CD4-positive, alpha-beta T cell treated with Interleukin-4 for 4 hours (primary cell): ENCODE measurements at regions not wholly inside any gene's neighbourhood (a gene's known extent, or its start where the extent isn't known, plus 50 kb on each side); places are given as distances from the start of the nearest gene placed in this dataset.

ENCODE experiments used
- DNase-seq: peaks from one replicate; pipeline ENCODE4 v3.0.0-alpha.2; 2020

DNA sequence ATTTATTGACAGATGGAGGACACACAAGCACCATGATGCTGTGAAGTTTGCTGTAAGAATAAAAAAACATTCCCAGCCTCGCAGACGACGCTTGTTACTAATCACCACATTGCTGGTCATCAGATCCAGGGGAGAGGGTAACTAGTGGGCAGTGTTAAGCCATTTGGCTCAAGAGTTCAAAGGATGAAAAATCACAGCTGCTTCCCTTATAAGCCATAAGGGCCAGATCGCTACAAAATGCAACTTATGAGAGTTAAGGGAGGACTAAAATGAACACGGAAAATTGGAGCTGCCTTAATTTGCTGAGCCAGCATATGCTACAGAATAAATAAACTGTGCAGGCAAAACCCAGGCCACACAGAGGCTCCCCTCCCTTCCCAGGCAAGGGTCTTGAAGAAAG, 522.6 kb downstream of the TDRD15 start:
- DNase-seq, result no peak

DNA sequence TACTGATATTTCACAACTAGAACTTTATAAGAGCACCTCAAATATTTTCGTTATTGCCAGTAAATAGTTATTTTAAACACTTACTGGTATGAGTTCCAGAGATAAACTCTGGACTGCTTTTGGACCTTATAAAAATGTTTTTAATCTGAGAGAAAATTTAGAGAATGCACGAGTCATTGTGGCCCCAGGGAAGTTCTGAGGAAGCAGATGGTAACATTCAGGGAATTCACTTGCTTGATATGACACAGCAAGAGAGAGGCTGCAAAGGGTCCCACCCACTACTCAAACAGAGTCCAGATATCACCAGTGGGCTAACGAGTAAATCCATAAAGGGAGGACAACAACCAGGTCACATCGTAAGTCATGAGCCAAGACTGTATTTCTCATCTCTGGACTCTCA, 526.8 kb downstream of the TDRD15 start:
- no peak for DNase-seq

DNA sequence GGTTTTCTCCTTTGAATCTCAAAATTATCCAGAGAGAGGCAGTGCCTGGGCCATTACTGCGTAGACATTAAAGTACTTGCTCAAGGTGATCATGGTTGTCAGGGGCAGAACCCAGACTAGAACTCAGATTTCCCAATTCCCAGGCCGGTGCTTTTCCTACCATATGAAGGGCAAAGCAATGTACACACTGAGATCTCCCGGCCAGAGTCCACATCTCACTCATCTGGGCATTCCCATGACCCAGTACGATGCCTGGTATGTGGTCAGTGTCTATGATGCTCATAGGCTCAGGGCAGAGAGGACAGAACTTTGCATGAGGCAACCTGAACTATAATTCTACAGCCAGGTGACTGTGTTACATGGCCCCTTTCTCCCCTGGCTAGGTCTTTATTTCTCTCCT, 531.4 kb downstream of the TDRD15 start:
- no peak for DNase-seq

DNA sequence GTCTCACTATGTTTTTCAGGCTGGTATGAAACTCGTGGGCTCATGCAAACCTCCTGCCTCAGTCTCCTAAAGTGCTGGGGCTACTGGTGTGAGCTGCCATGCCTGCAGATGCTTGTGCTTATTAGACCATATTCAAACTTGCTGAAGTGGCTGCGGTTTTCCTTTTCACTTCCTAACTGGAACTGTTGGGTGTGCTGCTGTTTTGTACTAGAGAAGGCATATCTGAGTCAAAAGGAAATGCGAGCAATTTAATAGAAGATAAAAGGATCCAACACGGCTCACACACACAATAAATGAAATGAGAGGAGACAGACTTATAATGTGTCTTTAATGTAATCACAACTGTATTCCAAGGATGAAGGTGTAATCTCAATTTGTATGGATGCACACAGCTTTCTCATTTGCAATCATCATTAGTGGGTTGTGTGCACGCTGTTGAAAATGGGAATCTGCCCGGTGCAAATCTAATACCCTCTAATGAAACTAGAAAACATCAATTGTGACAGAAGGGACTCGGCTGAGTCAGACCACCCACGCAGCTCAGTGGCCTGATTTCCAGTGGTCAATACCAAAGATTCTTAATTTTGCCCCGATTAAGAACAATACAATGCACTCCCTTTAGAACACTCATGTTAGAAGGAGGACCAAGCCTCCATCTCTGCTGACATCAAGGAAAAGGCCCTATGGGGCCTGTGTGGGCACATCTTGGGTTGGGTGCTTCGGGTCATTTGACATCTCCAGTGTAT, 532.7 kb downstream of the TDRD15 start:
- no peak for DNase-seq

DNA sequence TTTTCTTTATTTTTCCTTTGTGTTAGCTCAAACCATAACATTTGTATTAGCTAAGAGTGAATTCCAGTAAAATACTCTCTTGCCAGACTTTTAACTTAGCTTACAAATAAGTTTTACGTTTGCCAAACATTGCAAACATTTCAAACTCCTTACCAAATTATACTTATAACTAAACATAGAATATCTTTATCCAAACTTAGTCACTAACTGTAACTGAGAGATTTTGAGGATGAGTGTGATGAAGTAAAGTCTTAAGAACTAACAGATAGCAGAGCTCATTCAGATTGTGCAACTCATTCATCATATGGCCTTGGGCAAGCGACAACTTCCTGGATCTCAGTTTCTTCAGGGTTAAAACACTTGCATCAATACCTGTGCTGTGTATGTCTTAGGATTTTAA, 533.7 kb downstream of the TDRD15 start:
- DNase-seq, result no peak

- no peak for DNase-seq
Observed at GRCh38 chr2:21658269-21658668, 534.5 kb downstream of the TDRD15 start.

DNA sequence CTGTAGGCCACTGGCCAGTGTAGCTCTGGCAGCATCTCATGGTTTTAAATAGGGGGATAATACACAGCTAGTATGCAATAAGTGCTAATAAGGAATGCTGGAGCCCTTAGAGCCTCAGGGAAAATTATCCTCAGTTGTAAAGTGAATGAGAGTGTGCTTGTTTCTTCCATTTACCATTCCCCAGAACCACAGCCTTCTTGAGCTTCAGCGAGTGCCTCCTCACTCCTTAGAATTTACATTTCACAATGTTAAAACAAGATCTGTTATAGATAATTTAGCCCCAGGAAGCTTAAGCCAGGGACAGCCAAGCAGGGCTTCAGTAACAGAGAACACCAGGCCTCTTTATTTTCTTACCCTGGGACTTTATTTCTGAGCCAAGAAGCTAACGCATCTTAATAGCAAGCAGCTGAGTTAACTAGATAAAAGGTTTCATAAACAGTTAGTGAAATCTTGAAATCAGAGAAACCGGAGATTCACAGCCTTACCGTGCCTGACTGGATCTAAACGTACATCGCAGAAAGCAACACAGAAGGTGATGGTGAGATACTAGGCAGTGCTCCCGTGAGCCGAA, 535.2 kb downstream of the TDRD15 start:
- DNase-seq, result no peak

- no peak for DNase-seq
Observed at GRCh38 chr2:21664083-21664482, 540.3 kb downstream of the TDRD15 start.

DNA sequence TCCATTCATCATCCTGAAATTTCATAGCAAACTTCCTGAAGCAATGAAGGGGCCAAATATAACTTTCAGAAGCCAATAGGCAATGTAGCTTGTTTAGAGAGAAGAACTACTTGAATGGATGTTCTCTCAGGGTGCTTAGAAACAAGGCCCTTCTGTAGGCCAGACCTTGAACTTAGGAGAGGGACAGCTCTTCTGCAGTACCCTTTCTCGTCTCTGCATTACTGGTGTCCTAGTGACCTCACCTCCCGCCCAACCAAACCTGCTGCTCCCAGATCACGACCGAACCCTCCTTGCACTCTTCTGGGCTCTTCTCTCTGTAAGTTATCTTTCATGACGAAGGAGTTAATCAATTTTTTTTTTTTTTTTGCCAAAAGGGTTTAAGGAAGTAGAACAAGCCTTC, 543.9 kb downstream of the TDRD15 start:
- no peak for DNase-seq

DNA sequence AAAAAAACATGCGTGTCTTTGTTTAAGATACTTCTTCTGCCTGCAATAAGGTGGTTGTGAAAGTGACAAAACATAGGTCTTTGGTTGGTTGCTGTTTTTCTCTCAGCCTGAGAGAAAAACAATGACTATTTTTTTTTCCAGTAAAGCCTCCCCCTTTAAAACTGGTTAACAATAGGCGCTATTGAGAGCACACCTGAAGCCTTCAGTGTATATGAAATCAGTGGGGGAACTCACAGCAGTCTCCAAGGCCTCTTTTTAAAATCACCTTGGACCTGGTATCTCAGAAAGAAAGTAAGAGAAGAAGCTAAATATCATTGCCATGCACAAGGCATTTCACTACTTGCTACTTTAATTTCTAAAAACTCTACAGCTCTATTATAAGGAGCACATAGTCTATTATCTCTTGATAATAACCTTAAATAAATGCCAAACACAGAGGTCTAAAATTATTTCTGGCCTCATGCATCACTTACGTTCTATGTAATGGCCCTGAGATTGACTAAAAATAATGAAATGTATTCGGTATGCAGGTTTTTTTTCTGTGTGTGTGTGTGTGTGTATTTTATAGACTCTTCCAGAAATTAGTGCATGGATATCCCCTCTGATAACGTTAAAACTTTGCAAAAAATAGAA, 544.4 kb downstream of the TDRD15 start:
- no peak for DNase-seq

DNA sequence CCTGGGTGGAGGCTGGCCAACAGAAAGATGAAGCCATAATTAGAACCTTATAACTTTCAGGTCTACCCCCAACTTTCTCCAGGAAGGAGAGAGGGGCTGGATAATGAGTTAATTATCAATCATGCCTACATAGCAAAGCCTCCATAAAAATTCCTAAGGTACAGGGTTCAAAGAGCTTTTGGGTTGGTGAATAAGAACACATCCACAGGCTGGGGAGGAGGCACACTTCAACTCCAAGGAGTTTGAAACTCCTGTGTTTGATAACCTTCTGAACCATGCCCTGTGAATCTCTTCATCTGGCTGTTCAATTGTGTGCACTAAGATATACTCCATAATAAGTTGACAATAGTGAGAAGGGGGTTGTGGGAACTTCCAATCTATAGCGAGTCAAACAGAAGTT, 552.3 kb downstream of the TDRD15 start:
- DNase-seq, result no peak

GRCh38 chr2:21676676-21677075, 552.9 kb downstream of the TDRD15 start:
- DNase-seq, result no peak

DNA sequence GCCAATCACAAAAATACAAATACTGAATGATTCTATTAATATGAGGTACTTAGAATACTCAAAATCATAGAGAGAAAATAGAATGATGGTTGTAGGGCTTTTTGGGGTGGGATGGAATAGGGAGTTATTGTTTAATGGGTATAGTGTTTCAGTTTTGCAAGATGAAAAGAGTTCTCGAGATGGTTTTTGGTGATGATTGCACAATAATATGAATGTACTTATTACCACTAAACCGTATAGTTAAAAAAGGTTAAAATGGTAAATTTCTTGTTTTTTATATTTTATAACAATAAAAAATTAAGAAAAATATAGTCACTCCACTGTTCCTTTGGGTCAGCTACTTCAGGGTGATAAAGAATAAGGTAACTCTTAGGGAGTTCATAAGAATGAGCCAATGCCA, 560.1 kb downstream of the TDRD15 start:
- DNase-seq, result no peak

DNA sequence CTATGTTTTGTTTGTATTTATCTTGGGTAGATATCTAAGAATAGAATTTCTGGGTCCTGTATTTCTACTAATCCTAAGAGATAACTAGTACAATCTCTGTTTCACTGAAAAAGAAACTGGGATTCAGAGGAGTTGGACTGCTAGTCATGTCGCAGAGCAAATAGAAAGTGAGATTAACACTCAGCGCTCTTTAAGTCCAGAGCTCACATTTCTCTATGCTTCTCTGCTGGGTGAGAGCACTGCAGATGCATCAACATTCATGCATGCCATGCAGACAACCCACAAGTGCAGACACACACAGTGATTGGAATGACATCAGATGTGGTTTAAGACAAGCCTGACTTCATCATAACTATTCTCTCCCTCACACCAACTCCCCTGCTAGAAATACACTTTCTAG, 563.8 kb downstream of the TDRD15 start:
- DNase-seq, result no peak

- DNase-seq, result no peak
Observed at GRCh38 chr2:21690005-21690404, 566.2 kb downstream of the TDRD15 start.

- no peak for DNase-seq
Observed at GRCh38 chr2:21693081-21693480, 569.3 kb downstream of the TDRD15 start.

GRCh38 chr2:21694079-21694878, 570.5 kb downstream of the TDRD15 start:
- DNase-seq, result no peak

DNA sequence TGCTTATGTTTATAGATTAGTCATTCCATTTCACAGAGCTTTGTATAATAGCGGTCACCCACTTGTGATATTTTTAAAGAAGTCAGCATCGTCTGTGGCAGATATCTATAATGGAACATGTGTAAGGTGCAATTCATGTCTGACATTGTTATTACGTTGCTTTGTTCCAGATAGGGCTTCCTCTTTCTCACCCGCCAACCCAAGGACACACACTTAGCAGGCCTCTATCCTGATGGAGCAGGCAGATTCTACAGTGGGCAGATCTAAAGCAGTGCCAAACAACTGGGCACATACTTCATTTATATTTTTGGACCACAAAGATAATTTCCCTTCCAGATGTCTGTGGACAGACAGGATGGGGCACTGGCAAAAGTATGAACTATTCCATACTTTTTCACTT, 573.1 kb downstream of the TDRD15 start:
- DNase-seq, result no peak

DNA sequence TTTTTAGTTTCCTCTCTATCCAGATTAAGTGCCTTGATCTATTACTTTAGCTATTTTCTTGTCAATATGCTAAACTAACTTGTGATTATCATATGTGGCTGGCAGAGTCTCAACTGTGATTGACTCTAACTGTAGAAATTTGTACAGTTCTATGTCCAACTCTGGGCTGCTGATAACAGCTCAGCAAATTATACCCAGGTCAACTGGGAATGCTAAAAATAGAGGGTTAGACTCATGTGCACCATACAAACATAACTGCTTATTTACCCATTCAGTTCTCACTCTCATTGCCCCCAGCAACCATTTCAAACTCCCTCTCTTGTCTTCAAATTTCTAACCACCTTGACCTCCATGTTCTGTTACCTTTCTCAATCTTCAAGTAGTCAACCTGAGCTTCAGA, 576.9 kb downstream of the TDRD15 start:
- no peak for DNase-seq

- DNase-seq, result no peak
Observed at GRCh38 chr2:21710031-21710430, 586.3 kb downstream of the TDRD15 start.

DNA sequence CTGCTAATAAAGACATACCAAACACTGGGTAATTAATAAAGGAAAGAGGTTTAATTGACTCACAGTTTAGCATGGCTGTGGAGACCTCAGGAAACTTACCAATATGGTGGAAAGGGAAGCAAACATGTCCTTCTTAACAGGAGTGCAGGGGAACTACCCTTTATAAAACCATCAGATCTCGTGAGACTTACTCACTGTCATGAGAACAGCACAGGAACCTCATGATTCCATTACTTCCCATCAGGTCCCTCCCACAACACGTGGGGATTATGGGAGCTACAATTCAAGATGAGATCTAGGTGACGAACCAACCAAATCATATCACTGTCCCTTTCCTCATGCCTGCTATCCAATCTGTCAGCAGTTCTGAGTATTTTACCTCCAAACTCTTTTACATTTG, 586.7 kb downstream of the TDRD15 start:
- no peak for DNase-seq

GRCh38 chr2:21715887-21716286, 592.1 kb downstream of the TDRD15 start:
- DNase-seq, result no peak

- DNase-seq, result no peak
Observed at GRCh38 chr2:21727101-21727500, 603.3 kb downstream of the TDRD15 start.

- DNase-seq, result no peak
Observed at GRCh38 chr2:21728133-21728532, 604.4 kb downstream of the TDRD15 start.
